ENCODE measurements at regions not wholly inside any gene's neighbourhood (a gene's known extent, or its start where the extent isn't known, plus 50 kb on each side); places are given as distances from the start of the nearest gene placed in this dataset.

DNA sequence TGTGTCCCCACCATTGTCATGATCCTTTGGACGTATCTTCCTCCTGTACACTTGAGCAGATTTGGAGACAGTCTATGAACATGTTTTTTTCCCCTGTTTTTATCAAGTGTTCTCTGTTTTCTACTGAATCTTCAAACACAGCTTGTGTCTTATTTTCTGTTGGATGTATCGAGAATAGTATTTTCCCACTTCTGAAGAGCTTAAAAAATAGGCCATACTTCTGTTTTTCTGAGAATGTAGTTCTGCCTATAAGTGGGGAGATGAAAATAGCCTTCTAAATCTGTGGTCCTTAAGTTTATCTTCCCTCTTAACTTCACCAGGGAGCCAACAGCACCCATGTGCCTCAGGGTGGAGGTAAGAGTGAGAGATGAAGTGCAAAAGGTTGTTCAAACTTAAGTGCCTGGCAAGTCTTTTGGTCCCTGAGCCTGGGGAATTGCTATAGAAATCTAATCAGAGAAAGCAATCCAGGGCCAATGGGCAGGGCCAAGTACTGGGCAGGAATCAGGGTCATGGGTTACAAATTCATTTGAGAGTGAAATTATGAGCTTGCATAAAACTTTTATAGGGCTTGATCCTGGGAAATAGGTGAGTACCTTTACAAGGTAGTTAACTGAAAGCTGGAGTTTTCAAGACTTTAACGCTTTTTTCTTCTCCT lies 58.9 kb downstream of the ARF6 start:
- no peaks in the 10 kb centered on the region for H3K9me3 ChIP-seq (ENCODE audit: insufficient read depth, low read length)
- TF ChIP-seq EZH2phosphoT487 (IDR thresholded peaks at IDR 0.05; ENCODE audit: low read depth): no peak
- TF ChIP-seq, protein P1, sequence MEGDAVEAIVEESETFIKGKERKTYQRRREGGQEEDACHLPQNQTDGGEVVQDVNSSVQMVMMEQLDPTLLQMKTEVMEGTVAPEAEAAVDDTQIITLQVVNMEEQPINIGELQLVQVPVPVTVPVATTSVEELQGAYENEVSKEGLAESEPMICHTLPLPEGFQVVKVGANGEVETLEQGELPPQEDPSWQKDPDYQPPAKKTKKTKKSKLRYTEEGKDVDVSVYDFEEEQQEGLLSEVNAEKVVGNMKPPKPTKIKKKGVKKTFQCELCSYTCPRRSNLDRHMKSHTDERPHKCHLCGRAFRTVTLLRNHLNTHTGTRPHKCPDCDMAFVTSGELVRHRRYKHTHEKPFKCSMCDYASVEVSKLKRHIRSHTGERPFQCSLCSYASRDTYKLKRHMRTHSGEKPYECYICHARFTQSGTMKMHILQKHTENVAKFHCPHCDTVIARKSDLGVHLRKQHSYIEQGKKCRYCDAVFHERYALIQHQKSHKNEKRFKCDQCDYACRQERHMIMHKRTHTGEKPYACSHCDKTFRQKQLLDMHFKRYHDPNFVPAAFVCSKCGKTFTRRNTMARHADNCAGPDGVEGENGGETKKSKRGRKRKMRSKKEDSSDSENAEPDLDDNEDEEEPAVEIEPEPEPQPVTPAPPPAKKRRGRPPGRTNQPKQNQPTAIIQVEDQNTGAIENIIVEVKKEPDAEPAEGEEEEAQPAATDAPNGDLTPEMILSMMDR (IDR thresholded peaks at IDR 0.05; ENCODE audit: low read depth, low read length): no peak
- no peaks in the 10 kb centered on the region for H3K36me3 ChIP-seq (replicated peaks; ENCODE audit: low read depth, low read length)
- H4K20me1 ChIP-seq (ENCODE audit: insufficient read depth, low read length): no peaks in the 10 kb centered on the region
- no peak overlapping the region for H3K9ac ChIP-seq (ENCODE audit: low read length)
- no peak overlapping the region for H3K4me2 ChIP-seq (ENCODE audit: low read length)
- H3K79me2 ChIP-seq (ENCODE audit: low read length): no peaks in the 10 kb centered on the region
- no peak overlapping the region for H3K4me3 ChIP-seq (ENCODE audit: low read length)
- H2AFZ ChIP-seq (ENCODE audit: low read depth, low read length): no peak overlapping the region
- no peaks in the 10 kb centered on the region for H3K4me1 ChIP-seq (ENCODE audit: low read length)
- no peak overlapping the region for H3K27ac ChIP-seq (ENCODE audit: low read length)
- H3K27me3 ChIP-seq (ENCODE audit: low read depth, low read length): 0 out of 2 replicates have a peak, but pooled peaks cover 3% of the 10 kb centered on the region

DNA sequence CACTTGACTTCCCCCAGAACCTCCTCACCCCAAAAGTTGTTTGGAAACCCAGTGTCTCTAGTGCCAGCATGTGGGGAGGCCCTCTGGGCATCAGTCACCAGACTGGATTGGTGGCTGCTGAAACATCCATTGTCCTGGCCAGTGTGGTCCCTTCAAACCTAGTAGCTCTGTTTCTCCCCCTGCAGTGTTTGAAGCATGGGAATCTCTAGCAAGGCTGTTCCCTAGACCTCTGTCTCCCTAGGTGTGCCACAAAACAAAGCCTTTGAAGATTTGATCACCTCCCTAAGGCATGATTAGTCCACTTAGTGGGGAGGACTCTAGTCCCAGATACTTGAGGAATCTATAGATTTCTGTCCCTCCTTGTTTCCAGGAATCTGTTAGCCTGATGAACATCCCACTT lies 60.3 kb downstream of the ARF6 start:
- H3K4me1 ChIP-seq (ENCODE audit: low read length): no peaks in the 10 kb centered on the region
- no peaks in the 10 kb centered on the region for H3K36me3 ChIP-seq (replicated peaks; ENCODE audit: low read depth, low read length)
- H2AFZ ChIP-seq (ENCODE audit: low read depth, low read length): no peak overlapping the region
- no peak overlapping the region for H3K4me2 ChIP-seq (ENCODE audit: low read length)
- no peaks in the 10 kb centered on the region for H3K79me2 ChIP-seq (ENCODE audit: low read length)
- H4K20me1 ChIP-seq (ENCODE audit: insufficient read depth, low read length): no peaks in the 10 kb centered on the region
- H3K27me3 ChIP-seq (ENCODE audit: low read depth, low read length): 0 out of 2 replicates have a peak, but pooled peaks cover 3% of the 10 kb centered on the region
- H3K9ac ChIP-seq (ENCODE audit: low read length): no peak overlapping the region
- no peak overlapping the region for H3K4me3 ChIP-seq (ENCODE audit: low read length)
- H3K9me3 ChIP-seq (ENCODE audit: insufficient read depth, low read length): no peaks in the 10 kb centered on the region
- TF ChIP-seq EZH2phosphoT487 (IDR thresholded peaks at IDR 0.05; ENCODE audit: low read depth): no peak
- TF ChIP-seq, protein P1 (IDR thresholded peaks at IDR 0.05; ENCODE audit: low read depth, low read length): no peak
- H3K27ac ChIP-seq (ENCODE audit: low read length): no peak overlapping the region

DNA sequence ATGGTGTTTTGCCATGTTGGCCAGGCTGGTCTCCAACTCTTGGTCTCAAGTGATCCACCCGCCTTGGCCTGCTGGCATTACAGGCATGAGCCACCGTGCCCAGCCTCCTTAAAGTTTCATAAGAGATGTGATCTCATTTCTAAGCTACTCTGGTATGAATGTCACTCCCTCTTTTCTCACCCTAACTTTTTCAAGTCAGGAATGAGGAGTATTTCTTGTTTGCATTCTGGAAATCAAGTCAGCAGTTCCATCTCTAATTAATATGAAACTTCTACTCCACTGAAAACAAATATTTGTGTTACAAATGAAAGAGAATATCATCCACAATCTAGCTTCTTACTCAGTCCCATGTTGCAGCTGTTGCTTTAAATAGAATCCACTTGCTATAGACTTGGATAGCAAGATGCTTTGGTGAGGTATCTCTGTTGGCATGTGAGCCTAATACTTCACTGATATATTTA lies 61.3 kb downstream of the ARF6 start:
- no peak for TF ChIP-seq EZH2phosphoT487 (IDR thresholded peaks at IDR 0.05; ENCODE audit: low read depth)
- TF ChIP-seq, protein P1 (IDR thresholded peaks at IDR 0.05; ENCODE audit: low read depth, low read length): no peak
- Histone ChIP-seq H3K27ac (ENCODE audit: low read length) (no peak overlapping the region), H3K4me3 (ENCODE audit: low read length) (no peak overlapping the region), H3K27me3 (ENCODE audit: low read depth, low read length) (0 out of 2 replicates have a peak, but pooled peaks cover 3% of the 10 kb centered on the region), H4K20me1 (ENCODE audit: insufficient read depth, low read length) (no peaks in the 10 kb centered on the region), H3K9me3 (ENCODE audit: insufficient read depth, low read length) (no peaks in the 10 kb centered on the region), H3K79me2 (ENCODE audit: low read length) (no peaks in the 10 kb centered on the region), H3K4me2 (ENCODE audit: low read length) (no peak overlapping the region), H2AFZ (ENCODE audit: low read depth, low read length) (no peak overlapping the region), H3K9ac (ENCODE audit: low read length) (no peak overlapping the region), H3K36me3 (replicated peaks; ENCODE audit: low read depth, low read length) (no peaks in the 10 kb centered on the region), H3K4me1 (ENCODE audit: low read length) (peaks cover 1% of the 10 kb centered on the region)

DNA sequence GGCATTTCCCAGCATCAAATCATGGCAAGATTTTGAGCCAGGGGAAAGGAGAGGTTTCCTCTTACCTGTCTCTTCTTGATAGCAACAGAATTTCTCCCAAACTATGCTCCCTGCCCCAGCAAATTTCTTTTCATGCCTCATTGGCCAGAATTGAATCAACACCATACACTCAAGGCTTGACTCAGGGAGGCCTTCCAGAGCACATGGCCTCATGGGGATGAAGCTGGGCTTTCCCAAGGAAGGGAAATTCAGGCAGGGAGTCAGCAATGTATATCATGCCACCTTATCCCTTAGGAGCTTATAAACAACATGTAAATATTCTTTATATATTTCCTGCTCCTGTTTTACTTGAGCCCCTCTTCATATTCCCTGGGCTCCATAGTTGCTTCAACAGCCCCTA lies 62.1 kb downstream of the ARF6 start:
- no peak overlapping the region for H2AFZ ChIP-seq (ENCODE audit: low read depth, low read length)
- H3K9ac ChIP-seq (ENCODE audit: low read length): no peak overlapping the region
- no peaks in the 10 kb centered on the region for H4K20me1 ChIP-seq (ENCODE audit: insufficient read depth, low read length)
- H3K79me2 ChIP-seq (ENCODE audit: low read length): no peaks in the 10 kb centered on the region
- no peaks in the 10 kb centered on the region for H3K9me3 ChIP-seq (ENCODE audit: insufficient read depth, low read length)
- no peak overlapping the region for H3K4me2 ChIP-seq (ENCODE audit: low read length)
- no peak overlapping the region for H3K27ac ChIP-seq (ENCODE audit: low read length)
- no peak for TF ChIP-seq EZH2phosphoT487 (IDR thresholded peaks at IDR 0.05; ENCODE audit: low read depth)
- TF ChIP-seq, protein P1 (IDR thresholded peaks at IDR 0.05; ENCODE audit: low read depth, low read length): no peak
- peaks cover 9% of the 10 kb centered on the region for H3K4me1 ChIP-seq (ENCODE audit: low read length)
- no peaks in the 10 kb centered on the region for H3K36me3 ChIP-seq (replicated peaks; ENCODE audit: low read depth, low read length)
- H3K27me3 ChIP-seq (ENCODE audit: low read depth, low read length): 0 out of 2 replicates have a peak, but pooled peaks cover 3% of the 10 kb centered on the region
- H3K4me3 ChIP-seq (ENCODE audit: low read length): no peak overlapping the region
